ENCODE measurements at regions not wholly inside any gene's neighbourhood (a gene's known extent, or its start where the extent isn't known, plus 50 kb on each side); places are given as distances from the start of the nearest gene placed in this dataset.
"Not testable (repeated sequence)": the region's sequence is repeated elsewhere in the genome, so short reads cannot be mapped to it uniquely, and the experiment has no call there.

DNA sequence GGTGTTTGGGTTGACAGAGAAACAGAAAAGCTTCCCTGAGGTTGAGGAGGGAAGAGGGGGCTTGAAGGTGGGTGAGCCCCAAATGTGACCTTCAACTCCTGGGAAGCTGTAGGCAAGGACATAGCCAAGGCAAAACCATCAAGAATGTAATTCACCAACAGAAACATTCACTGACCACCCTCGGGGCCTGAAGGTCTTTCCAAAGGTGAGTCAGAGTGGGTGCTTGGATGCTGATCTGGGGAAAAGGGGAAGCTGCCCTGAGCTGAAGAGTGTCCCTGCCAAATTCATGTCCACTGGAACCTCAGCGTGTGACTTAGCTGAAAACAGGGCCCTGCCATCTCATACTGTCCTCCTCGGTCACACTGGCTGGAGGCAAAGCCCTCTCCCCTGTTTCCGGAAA is 234.2 kb upstream of the SULF2 start:
- Mint-ChIP-seq H3K4me1 (ENCODE audit: low read depth, unreplicated experiment) (no peaks in the 10 kb centered on the region), H3K27ac (ENCODE audit: unreplicated experiment) (no peak overlapping the region), H3K9me3 (ENCODE audit: low read depth, unreplicated experiment) (peaks cover 6% of the 10 kb centered on the region), H3K4me3 (ENCODE audit: low read depth, unreplicated experiment) (no peak overlapping the region), H3K27me3 (ENCODE audit: unreplicated experiment) (peaks cover 42% of the 10 kb centered on the region), H3K36me3 (ENCODE audit: insufficient read depth, unreplicated experiment) (no peaks in the 10 kb centered on the region)
- no peak for DNase-seq
- CTCF ChIA-PET, result interaction anchor here (0.6 kb wide), 2 partner anchors 176 to 191 kb away, joined by 3 to 6 read pairs; no protein-coding TSS in a partner anchor
- BruUV-seq (replicated peaks), result no TSS peak
- intact Hi-C loops (cut with micrococcal nuclease; ENCODE audit: unreplicated experiment), result no loop called here
- TF ChIP-seq, protein P1, sequence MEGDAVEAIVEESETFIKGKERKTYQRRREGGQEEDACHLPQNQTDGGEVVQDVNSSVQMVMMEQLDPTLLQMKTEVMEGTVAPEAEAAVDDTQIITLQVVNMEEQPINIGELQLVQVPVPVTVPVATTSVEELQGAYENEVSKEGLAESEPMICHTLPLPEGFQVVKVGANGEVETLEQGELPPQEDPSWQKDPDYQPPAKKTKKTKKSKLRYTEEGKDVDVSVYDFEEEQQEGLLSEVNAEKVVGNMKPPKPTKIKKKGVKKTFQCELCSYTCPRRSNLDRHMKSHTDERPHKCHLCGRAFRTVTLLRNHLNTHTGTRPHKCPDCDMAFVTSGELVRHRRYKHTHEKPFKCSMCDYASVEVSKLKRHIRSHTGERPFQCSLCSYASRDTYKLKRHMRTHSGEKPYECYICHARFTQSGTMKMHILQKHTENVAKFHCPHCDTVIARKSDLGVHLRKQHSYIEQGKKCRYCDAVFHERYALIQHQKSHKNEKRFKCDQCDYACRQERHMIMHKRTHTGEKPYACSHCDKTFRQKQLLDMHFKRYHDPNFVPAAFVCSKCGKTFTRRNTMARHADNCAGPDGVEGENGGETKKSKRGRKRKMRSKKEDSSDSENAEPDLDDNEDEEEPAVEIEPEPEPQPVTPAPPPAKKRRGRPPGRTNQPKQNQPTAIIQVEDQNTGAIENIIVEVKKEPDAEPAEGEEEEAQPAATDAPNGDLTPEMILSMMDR (IDR thresholded peaks at IDR 0.05; ENCODE audit: unreplicated experiment), result no peak

DNA sequence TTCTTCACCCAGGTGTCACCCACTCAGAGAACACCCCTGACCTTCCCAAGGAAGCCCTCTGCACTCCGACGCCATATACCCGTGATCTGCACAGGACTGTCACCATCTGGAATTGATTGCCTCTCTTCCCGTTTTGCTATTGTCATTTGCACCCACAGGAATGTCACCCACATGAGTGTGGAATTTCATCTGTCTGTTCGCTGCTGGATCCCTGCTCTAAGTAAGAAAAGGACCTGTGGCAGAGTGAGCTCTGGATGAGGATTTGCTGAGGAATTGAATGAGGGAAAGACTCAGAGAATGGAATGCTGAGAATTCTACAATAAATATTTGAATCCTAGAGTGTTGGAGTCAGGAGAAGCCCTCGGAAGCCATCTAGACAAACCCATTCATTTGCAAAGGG is 233.6 kb upstream of the SULF2 start:
- peaks cover 42% of the 10 kb centered on the region for H3K27me3 Mint-ChIP-seq (ENCODE audit: unreplicated experiment)
- H3K4me1 Mint-ChIP-seq (ENCODE audit: low read depth, unreplicated experiment); H3K4me3 Mint-ChIP-seq (ENCODE audit: low read depth, unreplicated experiment); H3K9me3 Mint-ChIP-seq (ENCODE audit: low read depth, unreplicated experiment); H3K36me3 Mint-ChIP-seq (ENCODE audit: insufficient read depth, unreplicated experiment); intact Hi-C loops (cut with micrococcal nuclease; ENCODE audit: unreplicated experiment); DNase-seq; H3K27ac Mint-ChIP-seq (ENCODE audit: unreplicated experiment); BruUV-seq (replicated peaks): not testable (repeated sequence)
- CTCF ChIA-PET, result interaction anchor here (0.6 kb wide), 1 partner anchor 191 kb away, joined by 3 read pairs; no protein-coding TSS in a partner anchor

DNA sequence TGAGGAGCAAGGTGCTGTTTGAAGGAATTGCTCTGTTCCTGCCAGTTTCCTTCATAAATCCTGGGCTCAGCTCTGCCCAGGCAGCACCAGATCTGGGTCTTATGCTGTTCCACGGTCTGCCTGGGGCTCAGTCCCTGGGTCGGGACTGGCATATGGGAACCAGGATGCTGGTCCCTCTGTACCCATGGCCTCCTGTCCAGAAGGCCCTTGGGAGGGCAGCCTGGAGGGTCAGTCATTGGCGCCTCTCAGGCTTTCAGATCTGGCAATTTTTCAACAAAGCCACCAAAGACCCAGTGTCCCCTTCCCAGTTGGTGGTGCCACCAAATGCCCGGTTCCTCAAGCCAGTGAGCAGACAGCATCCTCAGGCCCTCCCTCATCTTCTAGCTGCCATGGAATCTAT is 232.7 kb upstream of the SULF2 start:
- no TSS peak for BruUV-seq (replicated peaks)
- Mint-ChIP-seq H3K36me3 (ENCODE audit: insufficient read depth, unreplicated experiment) (no peaks in the 10 kb centered on the region), H3K4me1 (ENCODE audit: low read depth, unreplicated experiment) (peaks cover 4% of the 10 kb centered on the region), H3K27me3 (ENCODE audit: unreplicated experiment) (peaks cover 42% of the 10 kb centered on the region), H3K9me3 (ENCODE audit: low read depth, unreplicated experiment) (peaks cover 10% of the 10 kb centered on the region), H3K4me3 (ENCODE audit: low read depth, unreplicated experiment) (no peak overlapping the region), H3K27ac (ENCODE audit: unreplicated experiment) (no peak overlapping the region)
- CTCF ChIA-PET, result no interaction called here
- DNase-seq, result no peak
- intact Hi-C loops (cut with micrococcal nuclease; ENCODE audit: unreplicated experiment), result no loop called here
- TF ChIP-seq, protein P1 (IDR thresholded peaks at IDR 0.05; ENCODE audit: unreplicated experiment), result no peak

DNA sequence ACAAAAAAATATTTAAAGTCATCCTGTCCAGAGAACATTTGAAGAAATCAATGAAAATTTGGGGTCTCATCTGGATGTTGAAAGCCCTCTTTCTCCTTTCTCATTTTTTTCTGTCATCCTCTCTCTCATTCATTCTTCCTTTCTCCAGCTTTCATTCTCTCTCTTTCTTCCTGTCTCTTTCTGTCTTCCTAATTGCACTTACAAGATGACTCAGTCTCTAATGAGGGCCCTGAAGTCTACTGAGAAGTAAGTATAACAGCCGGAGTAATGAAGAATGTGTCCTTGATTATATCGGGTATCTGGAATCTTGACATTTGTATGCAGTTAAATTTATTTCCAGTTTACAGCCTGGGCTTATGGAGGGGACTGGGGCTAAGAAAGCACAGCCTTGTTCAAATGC is 232.2 kb upstream of the SULF2 start:
- DNase-seq, result no peak
- no peak overlapping the region for H3K4me3 Mint-ChIP-seq (ENCODE audit: low read depth, unreplicated experiment)
- H3K27me3 Mint-ChIP-seq (ENCODE audit: unreplicated experiment), result peaks cover 42% of the 10 kb centered on the region
- no peaks in the 10 kb centered on the region for H3K36me3 Mint-ChIP-seq (ENCODE audit: insufficient read depth, unreplicated experiment)
- BruUV-seq (replicated peaks), result no TSS peak
- H3K4me1 Mint-ChIP-seq (ENCODE audit: low read depth, unreplicated experiment), result peaks cover 9% of the 10 kb centered on the region
- TF ChIP-seq, protein P1 (IDR thresholded peaks at IDR 0.05; ENCODE audit: unreplicated experiment), result no peak
- intact Hi-C loops (cut with micrococcal nuclease; ENCODE audit: unreplicated experiment), result no loop called here
- CTCF ChIA-PET, result interaction anchor here (0.6 kb wide), 1 partner anchor 860 kb away, joined by 4 read pairs; no protein-coding TSS in a partner anchor
- H3K27ac Mint-ChIP-seq (ENCODE audit: unreplicated experiment), result no peak overlapping the region
- peaks cover 12% of the 10 kb centered on the region for H3K9me3 Mint-ChIP-seq (ENCODE audit: low read depth, unreplicated experiment)

DNA sequence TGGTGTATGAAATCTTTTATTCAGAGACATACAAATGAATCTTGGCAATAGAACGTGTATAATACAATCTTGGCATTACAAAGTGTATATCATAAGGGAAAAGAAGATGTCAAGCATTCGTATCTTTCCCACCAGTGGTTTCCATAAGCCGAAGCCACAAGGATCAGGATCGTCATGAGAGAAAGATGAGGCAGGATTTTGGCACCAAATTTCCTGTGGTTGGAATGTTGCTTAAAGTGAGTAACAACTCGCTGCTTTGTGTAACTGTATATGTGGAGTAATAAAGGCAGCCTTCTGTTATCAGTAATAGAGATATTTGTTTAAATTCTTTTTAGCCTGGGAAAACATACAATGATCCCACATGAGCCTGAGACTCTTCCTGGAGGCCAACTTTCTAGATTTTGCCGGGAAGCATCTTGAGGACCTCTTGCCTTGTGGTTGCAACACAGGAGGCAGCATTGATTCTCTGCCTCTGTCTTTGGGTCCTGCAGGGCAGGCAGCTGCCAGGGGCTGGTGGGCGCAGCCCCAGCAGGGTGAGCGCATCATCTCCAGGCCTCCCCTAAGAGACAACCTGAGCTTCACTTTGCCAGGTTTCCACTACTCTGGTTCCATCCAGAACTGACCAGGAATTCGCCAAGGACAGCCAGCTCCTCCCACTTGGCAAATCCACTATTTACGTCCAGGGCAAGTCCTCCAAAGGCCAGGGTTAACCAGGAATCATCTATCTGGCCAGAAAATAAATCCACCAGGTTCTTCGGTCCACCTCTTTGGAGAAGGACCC is 230.9 kb upstream of the SULF2 start:
- Mint-ChIP-seq H3K4me3 (ENCODE audit: low read depth, unreplicated experiment) (no peak overlapping the region), H3K4me1 (ENCODE audit: low read depth, unreplicated experiment) (peaks cover 9% of the 10 kb centered on the region), H3K27me3 (ENCODE audit: unreplicated experiment) (peaks cover 42% of the 10 kb centered on the region), H3K9me3 (ENCODE audit: low read depth, unreplicated experiment) (peaks cover 14% of the 10 kb centered on the region), H3K36me3 (ENCODE audit: insufficient read depth, unreplicated experiment) (no peaks in the 10 kb centered on the region), H3K27ac (ENCODE audit: unreplicated experiment) (no peak overlapping the region)
- TF ChIP-seq, protein P1 (IDR thresholded peaks at IDR 0.05; ENCODE audit: unreplicated experiment), result no peak
- intact Hi-C loops (cut with micrococcal nuclease; ENCODE audit: unreplicated experiment), result no loop called here
- no peak for DNase-seq
- BruUV-seq (replicated peaks), result no TSS peak
- CTCF ChIA-PET, result no interaction called here
